T-helper 1 cell (primary cell): ENCODE measurements at regions not wholly inside any gene's neighbourhood (a gene's known extent, or its start where the extent isn't known, plus 50 kb on each side); places are given as distances from the start of the nearest gene placed in this dataset.
A peak's percentile ranks its signal among the peaks of the same experiment; 100 is the strongest.
"Not testable (repeated sequence)": the region's sequence is repeated elsewhere in the genome, so short reads cannot be mapped to it uniquely, and the experiment has no call there.

Experiments used
- DNase-seq, 5 donors: peaks; one replicate each; pipeline ENCODE4 v3.0.0-alpha.2; 2012 to 2020

DNA sequence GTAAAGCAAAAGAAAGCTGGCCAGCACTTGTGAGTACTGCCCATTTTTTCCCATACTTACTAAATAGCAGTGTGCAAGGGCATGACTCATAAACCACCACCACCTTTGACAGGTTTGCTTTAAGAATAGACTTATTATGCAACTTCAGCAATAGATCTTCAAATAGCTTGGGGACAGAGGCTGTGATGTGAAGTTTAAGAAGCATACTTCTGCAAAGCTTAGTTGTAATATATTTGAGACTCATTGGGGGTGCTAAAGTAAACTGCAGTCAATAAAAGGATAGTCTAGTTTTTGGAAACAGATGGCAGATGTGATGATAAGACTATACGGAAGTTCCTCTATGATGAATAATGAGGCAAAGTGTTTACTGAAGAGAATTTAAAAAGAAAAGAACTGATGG, 210.0 kb downstream of the PLA2G4A start:
- no peak for DNase-seq

DNA sequence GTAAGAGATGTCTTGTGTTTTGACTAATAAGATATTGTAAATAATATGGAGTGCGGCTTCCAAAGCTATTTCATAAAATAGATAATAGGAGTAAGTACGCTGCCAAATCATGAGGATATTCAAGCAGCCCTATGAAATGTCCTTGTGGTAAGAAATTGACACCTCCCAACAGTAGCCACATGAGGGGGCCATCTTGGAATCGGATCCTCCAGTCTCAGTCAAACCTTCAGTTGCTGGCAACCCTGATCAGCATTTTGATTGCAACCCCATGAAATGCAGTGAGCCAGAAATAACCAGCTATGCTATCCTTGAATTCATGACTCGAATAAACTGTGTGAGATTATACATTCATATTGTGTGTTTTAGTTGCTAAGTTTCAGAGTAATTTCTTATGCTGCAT, 212.4 kb downstream of the PLA2G4A start:
- no peak for DNase-seq

DNA sequence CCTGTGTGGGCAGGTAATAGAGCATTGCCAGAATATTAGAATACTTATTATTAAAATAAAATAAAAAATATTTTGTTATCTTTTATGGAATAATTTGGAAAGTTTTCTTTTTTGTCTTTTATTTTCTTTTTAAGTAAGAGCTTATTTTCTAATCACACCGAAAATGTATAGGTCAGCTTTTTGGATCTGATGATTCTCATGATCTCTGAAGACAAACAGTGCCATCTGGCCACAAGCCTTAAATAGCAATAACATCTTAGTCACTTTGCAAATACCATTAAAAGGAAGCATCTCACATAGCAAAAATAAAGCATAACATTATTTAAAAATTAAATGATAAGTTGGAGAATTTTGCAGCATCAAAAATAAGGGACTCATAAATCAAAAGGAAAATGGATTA, 213.8 kb downstream of the PLA2G4A start:
- DNase-seq, result no peak

DNA sequence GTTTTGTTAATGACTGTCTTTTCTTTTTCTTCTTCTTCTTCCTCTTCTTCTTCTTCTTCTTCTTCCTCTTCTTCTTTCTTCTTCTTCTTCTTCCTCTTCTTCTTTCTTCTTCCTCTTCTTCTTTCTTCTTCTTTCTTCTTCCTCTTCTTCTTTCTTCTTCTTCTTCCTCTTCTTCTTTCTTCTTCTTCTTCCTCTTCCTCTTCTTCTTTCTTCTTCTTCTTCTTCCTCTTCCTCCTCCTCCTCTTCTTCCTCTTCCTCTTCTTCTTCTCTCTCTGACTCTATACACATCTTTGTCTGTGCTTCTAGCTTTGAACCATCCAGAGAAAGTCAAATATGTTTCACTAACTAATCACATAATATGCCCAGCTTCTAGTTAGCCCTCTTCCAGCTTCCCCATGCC, 214.7 kb downstream of the PLA2G4A start:
- not testable (repeated sequence) for DNase-seq

DNA sequence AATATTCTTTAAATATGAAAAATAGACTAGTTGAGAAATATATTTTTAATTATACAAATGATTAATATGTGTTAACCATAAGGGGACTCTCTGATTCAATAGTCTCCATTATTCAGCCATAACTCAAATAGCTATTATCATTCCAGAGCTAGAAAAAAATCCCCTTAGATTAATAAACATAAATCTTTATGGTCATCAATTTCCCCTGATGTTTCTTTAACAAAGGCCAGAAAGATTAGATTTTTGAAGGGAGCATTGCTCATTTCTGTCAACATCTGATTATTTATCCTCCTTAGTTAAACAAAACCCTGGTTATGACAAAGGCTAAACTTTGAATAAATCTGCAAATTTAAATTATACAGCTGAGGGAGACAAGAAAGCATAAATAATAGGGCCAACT, 215.7 kb downstream of the PLA2G4A start:
- no peak for DNase-seq

DNA sequence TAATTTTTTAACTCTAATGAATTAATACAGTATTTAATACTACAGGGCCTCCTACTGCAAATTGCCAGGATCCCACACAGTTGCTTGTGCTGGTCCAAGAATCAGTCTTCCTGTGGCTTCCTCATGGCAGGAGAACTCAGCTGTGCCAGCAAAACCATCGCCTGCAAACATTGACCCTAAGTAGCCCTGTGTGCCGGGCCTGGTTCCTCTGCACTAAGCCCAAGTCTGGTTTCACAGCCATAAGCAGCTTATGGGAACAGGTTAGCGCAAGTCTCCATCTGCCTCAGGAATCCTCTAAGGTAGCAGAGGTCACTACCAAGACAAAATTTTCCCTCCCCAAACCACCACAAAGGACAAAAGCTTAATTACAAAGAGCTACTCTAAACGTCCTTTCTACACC, 216.6 kb downstream of the PLA2G4A start:
- no peak for DNase-seq

DNA sequence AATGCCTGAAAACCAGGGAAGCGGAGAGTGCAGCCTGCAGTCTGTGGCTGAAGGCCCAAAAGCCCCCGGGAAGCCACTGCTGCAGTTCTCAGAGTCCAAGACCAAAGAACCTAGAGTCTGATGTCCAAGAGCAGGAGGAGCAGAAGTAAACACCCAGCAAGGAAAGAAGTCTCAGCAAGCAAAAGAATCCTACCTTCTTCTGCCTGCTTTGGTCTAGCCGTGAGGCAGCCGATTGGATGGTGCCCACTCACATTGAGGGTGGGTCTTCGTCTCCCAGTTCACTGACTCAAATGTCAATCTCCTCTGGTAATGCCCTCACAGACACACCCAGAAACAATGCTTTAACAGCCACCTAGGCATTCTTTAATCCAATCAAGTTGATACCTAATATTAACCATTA, 217.5 kb downstream of the PLA2G4A start:
- DNase-seq, result no peak

DNA sequence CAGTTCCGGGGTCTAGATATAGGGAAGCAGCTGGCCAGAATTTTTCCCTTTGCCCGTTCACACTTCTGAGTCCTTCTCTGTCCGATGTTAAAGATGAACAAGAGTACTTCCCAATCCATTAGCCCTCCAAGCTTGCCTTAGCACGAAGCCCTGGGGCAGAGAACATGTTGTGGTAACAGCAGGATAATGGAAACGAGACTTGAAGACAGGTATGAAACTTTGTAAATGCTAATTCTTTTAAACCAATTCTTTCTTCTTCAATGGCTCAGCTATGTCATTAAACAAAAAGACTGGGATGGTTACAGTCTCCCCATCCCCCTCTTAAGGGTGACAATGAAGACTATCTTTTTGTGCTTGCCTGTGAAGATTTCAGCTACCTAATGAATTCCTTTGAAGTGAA, 218.5 kb downstream of the PLA2G4A start:
- DNase-seq, result no peak

DNA sequence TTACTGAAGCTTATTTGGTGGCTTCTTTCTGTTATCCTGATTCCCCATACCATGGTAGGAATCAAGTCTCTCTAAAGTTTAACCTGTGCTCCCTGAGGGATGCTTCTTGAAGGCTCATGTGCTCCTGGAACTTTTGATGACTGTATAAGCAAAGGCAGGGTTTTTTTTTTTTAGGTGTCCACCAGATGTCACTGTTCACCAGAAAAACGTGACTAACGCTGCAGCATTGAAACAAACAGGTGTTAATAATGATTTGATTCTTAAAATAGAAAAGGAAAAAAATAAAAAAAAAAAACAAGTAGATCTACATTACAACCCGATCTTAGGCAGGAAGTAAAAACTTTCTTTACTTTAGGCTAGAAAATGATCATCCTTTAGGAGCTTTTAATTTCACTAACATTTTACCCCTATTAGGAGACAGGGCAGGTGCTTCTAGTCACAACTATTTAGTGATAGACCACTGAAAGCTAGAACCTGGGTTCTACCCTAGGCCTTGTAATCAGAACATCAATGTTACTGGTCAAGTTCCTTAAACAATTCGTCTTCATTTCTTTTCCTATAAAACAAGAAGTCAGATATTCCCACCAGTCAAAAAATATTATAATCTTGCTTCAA, 223.0 kb downstream of the PLA2G4A start:
- peak in 1 of 5 donors; percentile 30 for DNase-seq

DNA sequence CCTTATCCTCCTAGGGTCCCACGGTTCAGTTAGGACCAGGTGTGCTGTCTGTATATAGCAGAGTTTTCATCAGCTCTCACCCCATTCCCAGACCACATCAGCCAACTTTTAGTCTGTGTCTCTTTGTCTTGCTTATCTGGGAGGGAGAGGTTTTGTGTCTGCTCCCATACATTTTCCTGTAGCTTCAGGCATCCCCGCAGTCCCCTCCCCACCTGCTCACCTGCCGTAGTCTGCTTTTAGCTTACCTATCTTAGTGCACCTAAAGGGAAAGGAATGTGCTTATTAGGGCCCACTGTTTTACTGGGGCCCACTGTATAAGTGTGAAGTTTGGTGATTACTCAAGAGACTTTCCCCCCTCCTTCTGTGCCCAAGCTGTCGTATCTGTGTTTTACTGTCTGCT, 225.1 kb downstream of the PLA2G4A start:
- no peak for DNase-seq

DNA sequence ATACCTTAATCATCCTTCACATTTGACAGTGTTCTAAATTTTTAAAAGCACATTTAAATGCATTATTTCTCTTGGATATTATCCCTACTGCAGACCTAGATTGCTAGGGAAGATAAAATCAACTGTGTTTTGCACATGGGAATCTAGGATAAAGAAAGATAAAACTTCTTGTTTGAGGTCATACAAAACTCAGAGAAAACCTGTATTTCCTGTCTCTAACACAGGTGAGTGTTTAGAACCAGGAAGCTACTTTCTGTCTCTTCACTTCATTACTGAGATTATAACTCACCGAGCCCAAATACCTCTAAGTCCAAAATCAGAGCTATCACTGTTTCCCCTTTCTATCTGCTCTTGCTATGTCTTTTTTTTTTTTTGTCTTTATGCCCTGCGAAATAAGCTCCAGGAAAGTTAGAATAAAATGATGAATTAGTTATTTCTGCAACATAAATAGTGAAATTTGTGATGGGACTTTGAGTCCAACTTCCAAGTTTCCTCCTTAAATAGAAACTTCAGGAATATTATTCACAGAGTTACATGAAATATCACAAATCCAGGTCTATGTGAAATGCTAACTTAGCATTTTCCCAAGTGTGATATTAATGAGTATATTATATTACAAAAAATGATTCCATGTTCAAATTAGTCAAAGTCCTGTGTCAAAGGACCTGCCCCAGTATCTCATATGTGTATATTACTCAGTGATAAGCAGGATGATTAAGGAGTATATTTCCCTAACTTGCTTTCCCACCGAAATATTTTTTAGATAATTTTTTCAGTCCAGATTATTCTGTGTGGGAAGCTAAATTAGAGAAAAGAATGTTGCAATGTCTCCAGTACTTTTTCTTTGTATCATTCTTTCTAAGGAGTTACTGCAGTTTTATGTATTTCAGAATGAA, 226.4 kb downstream of the PLA2G4A start:
- no peak for DNase-seq

DNA sequence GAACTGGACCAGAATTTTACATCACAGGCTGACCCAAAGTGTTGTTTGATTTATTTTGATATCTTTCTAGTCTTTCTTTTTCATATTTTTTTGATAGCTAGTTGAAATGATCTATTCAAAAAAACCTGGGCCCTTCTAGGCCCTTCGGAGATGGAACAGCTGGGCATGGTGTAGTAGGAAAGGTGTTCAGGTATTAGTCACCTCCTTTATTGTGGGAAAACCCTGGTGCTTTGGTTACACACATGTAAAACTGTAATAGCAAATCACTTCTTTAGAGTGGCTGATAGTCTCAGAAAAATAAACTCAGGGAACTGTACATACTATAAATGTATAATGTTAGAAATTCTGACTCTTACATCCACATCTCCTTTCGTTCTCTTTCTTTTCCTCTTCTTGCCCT, 234.5 kb downstream of the PLA2G4A start:
- DNase-seq, result no peak

DNA sequence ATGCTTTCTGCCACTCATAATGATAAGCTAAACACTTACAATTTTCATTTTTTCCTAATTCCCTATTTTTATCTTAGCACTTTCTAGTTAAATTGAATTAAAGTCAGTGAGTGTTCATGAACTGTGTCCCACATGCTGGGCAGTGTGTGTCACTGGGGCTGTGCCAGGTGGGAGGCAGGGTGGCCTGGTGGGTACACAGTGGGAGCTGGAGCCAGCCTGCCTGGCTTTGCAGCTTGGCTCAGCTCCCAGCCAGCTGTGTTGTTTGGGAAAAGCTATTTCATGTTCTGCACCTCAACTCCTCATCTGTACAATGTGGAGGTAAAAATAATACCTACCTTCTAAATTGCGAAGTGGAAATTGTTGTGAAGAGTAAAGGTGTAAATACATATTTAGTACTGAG, 238.4 kb downstream of the PLA2G4A start:
- no peak for DNase-seq

DNA sequence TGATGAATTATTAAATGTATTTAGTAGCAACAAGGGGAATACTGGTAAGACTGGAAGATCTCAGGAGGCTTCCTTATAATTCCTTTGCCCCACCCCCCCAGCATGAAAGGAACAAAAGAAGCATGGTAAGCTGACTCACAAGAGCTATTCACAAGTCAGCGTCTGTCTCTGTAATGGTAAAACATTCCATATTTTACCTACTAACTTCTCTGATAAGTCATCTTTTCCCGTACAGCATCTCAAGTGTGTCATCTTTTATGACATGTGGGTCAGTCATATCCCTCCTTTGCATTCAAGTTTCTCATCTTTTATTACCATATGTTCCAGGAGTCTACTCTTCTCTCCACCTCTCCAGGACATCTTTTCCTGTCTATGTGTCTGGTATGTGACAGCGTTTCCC, 241.3 kb downstream of the PLA2G4A start:
- DNase-seq, result no peak

DNA sequence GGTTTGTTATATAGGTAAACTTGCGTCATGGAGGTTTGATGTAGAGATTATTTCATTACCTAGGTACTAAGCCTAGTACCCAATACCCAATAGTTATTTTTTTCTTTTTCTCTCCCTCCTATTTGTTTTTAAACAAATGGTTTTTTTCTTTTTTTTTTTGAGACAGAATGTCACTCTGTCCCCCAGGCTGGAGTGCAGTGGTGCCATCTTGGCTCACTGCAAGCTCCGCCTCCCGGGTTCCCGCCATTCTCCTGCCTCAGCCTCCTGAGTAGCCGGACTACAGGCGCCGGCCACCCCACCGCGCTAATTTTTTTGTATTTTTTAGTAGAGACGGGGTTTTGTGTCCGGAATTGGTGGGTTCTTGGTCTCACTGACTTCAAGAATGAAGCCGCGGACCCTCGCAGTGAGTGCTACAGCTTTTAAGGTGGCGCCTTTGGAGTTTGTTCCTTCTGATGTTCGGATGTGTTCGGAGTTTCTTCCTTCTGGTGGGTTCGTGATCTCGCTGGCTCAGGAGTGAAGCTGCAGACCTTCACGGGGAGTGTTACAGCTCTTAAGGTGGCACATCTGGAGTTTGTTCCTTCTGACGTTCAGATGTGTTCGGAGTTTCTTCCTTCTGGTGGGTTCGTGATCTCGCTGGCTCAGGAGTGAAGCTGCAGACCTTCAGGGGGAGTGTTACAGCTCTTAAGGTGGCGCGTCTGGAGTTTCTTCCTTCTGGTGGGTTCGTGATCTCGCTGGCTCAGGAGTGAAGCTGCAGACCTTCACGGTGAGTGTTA, 243.7 kb downstream of the PLA2G4A start:
- peak in 1 of 5 donors; percentile 34 for DNase-seq

DNA sequence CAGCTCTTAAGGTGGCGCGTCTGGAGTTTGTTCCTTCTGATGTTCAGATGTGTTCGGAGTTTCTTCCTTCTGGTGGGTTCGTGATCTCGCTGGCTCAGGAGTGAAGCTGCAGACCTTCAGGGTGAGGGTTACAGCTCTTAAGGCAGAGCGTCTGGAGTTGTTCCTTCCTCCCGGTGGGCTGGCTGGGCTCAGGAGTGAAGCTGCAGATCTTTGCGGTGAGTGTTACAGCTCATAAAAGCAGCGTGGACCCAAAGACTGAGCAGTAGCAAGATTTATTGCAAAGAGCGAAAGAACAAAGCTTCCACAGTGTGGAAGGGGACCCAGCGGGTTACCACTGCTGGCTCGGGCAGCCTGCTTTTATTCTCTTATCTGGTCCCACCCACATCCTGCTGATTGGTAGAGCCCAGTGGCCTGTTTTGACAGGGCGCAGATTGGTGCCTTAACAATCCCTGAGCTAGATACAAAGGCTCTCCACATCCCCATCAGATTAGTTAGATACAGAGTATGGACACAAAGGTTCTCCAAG, 244.3 kb downstream of the PLA2G4A start:
- peak in 1 of 5 donors; percentile 48 for DNase-seq

DNA sequence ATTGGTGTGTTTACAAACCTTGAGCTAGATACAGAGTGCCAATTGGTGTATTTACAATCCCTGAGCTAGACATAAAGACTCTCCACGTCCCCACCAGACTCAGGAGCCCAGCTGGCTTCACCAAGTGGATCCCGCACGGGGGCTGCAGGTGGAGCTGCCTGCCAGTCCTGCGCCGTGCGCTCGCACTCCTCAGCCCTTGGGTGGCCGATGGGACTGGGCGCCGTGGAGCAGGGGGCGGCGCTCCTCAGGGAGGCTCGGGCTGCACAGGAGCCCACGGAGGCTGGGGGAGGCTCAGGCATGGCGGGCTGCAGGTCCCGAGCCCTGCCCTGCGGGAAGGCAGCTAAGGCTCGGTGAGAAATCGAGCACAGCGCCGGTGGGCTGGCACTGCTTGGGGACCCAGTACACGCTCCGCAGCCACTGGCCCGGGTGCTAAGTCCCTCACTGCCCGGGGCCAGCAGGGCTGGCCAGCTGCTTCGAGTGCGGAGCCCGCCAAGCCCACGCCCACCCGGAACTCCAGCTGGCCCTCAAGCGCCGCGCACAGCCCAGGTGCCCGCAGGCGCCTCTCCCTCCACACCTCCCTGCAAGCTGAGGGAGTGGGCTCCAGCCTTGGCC, 245.0 kb downstream of the PLA2G4A start:
- DNase-seq, result not testable (repeated sequence)

DNA sequence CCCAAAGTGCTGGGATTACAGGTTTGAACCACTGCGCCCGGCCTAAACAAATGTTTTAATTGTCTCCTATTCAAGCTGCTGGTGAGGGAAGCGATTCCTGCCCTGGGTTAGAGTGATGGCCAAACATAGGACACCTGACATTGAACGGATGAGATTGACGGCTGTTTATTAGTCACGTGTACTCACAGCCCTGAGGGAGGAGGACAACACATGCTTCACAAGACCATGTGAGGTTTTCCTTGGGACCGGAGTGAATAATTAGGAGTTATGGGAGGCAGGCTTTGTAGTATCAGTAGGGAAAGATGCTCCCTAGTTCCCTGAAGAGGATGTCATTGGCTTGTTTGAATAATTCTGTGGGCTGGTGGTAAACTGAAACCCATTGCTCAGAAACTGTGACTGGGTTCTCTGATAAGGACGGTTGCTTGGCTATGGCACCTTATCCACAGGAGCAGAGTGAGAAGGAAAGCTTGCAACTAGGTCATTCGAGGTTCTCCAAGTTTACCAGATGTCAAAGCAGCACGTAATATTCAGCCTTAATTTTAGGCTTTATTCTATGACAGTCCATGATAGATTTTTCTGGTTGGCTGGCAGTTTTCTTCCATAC, 245.8 kb downstream of the PLA2G4A start:
- no peak for DNase-seq

DNA sequence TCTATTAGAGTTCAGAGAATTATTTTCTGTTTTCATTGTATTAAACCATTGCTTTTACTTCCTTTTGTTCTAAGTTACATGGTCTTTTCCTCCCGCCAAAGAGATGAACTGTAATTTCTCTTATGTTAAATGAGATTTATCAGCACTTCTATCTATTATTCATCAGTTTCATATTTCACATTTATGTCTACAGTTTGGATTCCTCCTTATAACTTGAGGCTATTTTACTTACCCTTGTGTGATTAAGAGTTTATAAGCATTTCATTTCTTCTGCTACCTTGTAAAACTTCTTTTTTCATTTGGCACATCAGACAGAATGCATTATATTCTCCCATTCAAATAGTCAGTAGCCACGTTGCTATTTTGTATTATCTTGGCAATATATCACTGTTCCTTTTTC, 248.2 kb downstream of the PLA2G4A start:
- DNase-seq, result no peak

DNA sequence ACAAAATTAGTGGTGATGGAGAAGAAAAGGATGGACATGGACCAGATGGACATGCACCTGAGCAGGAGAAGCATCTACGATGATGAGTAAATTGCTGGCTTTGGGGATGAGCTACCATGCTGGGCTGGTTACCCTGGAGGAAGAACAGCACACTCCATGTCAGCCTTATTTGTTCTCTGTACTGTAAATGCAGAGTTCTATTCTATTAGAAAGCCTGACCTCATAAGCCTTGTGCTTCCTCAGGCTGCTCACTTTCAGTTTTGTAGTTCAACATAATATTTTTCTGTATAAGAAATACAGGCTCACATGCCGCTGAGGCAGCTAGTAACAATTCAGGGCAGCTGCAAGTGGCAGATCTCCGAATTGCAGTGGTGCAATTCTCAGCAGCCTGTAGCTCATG, 249.6 kb downstream of the PLA2G4A start:
- DNase-seq, result no peak

DNA sequence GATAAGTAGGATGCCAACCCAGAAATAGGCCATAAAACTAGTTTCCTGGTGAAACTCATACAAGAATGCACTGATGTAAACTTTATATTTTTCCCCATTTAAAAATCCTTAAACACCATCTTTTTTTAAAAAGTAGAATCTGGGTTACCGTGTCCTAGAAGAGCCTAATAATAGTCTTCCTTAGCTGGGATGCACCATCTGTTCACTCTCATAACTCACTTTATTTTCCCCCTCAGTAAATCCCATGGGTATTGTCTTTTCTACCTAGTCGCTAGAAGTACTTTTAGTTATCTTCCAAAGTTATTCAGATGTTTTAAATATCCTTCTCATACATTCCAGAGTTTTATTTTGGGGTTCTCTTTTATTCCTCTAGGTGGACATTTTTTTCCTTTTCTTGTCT, 250.2 kb downstream of the PLA2G4A start:
- no peak for DNase-seq

DNA sequence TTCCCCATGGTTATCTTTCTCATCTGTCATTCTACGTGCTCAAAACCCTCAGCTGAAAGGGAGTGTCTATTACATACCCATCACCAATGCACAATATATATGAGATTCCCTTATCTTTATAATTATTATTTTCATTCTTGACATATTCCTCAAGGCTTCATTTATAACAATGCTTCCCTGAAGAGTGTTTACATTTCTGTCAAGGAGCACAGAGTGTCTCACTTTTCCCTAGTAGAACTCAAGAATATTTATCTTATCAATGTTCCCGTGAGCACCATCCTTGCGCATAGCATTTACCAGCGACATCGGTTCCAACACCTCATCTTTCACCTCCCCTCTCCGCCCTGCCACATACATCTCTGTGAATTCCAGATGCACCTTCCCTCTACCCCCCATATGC, 250.6 kb downstream of the PLA2G4A start:
- DNase-seq, result no peak

DNA sequence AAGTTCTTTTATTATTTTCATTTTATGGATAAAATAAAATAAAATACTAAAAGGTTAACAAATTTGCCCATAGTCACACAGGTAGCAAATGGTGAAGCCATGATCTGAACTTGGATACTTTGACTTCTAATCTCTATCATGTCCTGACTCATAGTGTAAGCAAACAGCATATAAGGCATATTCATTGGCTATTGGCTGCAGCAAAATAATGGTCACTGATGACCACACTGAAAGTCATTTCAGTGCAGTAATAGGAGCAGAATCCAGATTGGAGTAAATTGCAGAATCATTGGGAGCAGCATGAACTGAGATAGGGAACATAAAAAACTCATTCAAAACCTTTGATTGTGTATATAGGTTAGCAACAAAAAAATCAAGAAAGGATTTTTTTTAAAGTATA, 262.9 kb downstream of the PLA2G4A start:
- DNase-seq, result no peak
